Kidney epithelial cell (primary cell): ENCODE measurements at regions not wholly inside any gene's neighbourhood (a gene's known extent, or its start where the extent isn't known, plus 50 kb on each side); places are given as distances from the start of the nearest gene placed in this dataset.

Experiments
- DNase-seq: peaks from one replicate; pipeline ENCODE4 v3.0.0-alpha.2; 2010; ENCODE audit warnings: low read depth
- H3K27me3 ChIP-seq: 2 replicates; pipeline ENCODE4 v1.6.0; 2011; ENCODE audit warnings: low read length; ENCODE audit not compliant: control insufficient read depth, insufficient read depth
- H3K36me3 ChIP-seq: 2 replicates; pipeline ENCODE4 v1.5.1; 2011; ENCODE audit warnings: low read length; ENCODE audit not compliant: control insufficient read depth, insufficient read depth
- H3K4me3 ChIP-seq: 2 replicates; pipeline ENCODE4 v1.5.1; 2011; ENCODE audit warnings: low read depth, mild to moderate bottlenecking, control low read depth, low read length
- TF ChIP-seq, protein P1 (sequence below): IDR thresholded peaks from 2 replicates; pipeline ENCODE4 v1.5.1; 2011; ENCODE audit warnings: mild to moderate bottlenecking, moderate library complexity, low read length, control low read depth, inconsistent platforms; ENCODE audit not compliant: insufficient read depth, poor library complexity, severe bottlenecking

DNA sequence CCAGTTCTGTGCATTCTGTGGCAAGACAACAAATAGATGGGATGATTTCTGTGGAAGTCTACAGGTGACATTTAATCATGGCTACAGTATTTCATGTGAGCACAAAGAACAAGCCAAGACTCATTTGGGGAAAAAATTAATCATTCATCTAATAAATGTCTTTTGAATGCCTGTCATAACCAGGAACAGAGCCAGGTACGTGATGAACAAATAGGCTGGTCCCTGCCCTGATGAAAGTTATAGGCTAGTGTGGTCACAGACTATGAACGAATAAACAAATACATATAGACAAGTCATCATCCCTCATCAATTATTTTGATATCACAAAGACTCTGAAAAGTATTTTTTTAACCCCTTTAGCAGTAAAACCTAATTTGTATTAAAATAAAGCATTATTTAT is 226.4 kb upstream of the RRP15 start:
- TF ChIP-seq, protein P1, sequence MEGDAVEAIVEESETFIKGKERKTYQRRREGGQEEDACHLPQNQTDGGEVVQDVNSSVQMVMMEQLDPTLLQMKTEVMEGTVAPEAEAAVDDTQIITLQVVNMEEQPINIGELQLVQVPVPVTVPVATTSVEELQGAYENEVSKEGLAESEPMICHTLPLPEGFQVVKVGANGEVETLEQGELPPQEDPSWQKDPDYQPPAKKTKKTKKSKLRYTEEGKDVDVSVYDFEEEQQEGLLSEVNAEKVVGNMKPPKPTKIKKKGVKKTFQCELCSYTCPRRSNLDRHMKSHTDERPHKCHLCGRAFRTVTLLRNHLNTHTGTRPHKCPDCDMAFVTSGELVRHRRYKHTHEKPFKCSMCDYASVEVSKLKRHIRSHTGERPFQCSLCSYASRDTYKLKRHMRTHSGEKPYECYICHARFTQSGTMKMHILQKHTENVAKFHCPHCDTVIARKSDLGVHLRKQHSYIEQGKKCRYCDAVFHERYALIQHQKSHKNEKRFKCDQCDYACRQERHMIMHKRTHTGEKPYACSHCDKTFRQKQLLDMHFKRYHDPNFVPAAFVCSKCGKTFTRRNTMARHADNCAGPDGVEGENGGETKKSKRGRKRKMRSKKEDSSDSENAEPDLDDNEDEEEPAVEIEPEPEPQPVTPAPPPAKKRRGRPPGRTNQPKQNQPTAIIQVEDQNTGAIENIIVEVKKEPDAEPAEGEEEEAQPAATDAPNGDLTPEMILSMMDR: no peak
- no peaks in the 10 kb centered on the region for H3K27me3 ChIP-seq
- H3K4me3 ChIP-seq: no peak overlapping the region
- DNase-seq: no peak
- no peaks in the 10 kb centered on the region for H3K36me3 ChIP-seq

DNA sequence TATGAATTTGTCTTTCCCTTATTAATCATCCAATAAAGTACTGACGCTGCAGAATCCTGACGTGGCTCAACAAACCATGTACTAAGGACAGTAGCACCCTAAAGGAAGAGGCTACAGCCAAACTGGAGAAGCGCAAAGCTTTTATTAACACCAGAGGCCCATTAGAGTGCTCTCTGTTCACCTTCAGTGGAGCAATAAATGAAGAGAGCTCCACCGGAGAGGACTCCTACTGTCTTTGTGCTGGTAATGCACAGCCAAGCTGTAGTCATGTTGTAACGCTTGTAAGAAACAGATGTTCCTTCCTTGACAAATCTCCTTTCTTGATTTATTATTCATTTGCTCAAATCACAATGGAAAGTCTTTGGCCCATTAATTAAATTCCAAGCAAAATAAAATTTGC is 220.7 kb upstream of the RRP15 start:
- no peak for DNase-seq
- Histone ChIP-seq H3K36me3 (no peaks in the 10 kb centered on the region), H3K4me3 (no peak overlapping the region), H3K27me3 (no peaks in the 10 kb centered on the region)
- TF ChIP-seq, protein P1: no peak

DNA sequence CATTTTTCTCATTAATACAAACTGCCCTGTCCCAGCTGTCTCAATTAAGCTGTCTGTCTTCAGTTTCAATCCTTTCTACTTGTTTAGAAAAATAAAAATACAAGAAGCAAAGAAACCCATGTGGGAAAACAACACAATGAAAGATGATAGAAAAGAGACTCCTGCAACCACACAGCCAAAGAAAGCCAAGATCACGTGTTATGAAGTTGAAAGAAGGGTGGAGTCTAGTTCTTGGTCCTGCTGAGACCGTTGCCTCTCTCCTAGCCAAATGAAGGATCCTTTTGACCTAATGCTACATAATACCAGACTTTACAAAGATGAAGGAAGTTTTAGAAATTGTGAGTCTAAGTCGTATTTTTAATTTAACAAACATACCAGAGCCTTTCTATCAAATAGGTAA is 218.8 kb upstream of the RRP15 start:
- Histone ChIP-seq H3K27me3 (no peaks in the 10 kb centered on the region), H3K36me3 (no peaks in the 10 kb centered on the region), H3K4me3 (no peak overlapping the region)
- TF ChIP-seq, protein P1: no peak
- no peak for DNase-seq

DNA sequence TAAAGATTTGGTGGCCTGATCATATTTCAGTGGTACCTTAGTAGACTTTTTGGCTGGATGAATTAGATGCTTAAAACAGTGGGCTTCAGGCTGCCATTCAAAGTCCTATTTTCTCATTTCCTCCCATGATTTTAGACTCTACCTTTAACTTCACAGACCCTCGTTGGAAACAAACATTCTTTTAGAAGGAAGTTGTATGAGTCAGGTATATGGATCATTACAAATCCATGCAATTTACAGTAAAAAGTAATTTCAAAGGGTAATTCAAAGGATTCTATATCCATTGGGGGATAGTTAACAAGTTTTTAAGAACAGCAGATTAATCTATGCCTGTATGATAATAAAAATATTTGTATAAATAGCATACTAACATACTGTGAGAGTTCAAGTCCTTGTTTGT is 216.9 kb upstream of the RRP15 start:
- Histone ChIP-seq H3K4me3 (no peak overlapping the region), H3K27me3 (no peaks in the 10 kb centered on the region), H3K36me3 (no peaks in the 10 kb centered on the region)
- DNase-seq: no peak
- TF ChIP-seq, protein P1: no peak

DNA sequence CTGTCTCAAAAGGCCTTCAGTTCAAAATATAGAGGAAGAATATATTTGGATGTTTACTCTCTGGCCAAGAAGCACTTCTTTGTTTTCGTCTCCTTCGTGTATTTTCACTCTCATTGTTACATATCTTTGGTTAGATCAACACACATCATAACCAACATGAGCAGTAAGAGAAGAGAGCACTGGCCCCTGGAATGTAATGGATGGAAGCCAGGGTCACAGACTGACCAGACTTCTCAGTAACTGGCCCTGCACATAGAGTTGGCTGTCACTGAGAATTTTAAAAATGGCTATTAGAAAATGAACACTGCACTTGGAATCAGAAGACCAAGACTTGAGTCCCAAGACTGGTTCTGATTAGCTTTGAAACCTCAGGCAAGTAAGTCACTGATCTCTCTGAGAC is 215.9 kb upstream of the RRP15 start:
- TF ChIP-seq, protein P1: no peak
- Histone ChIP-seq H3K27me3 (no peaks in the 10 kb centered on the region), H3K4me3 (no peak overlapping the region), H3K36me3 (no peaks in the 10 kb centered on the region)
- no peak for DNase-seq

GRCh38 chr1:218073062-218073461 is 212.0 kb upstream of the RRP15 start:
- H3K36me3 ChIP-seq: no peaks in the 10 kb centered on the region
- no peaks in the 10 kb centered on the region for H3K27me3 ChIP-seq
- TF ChIP-seq, protein P1: no peak
- H3K4me3 ChIP-seq: no peak overlapping the region
- DNase-seq: no peak
